Lower leg skin (tissue), 3 donors: ENCODE measurements at regions not wholly inside any gene's neighbourhood (a gene's known extent, or its start where the extent isn't known, plus 50 kb on each side); places are given as distances from the start of the nearest gene placed in this dataset.

ENCODE experiments used
- POLR2A ChIP-seq, 2 donors: fragments of 450-650 bp; IDR thresholded peaks; one replicate each; pipeline ENCODE4 v1.6.1; 2016 to 2017; ENCODE audit warnings: antibody characterized with exemption in 2 of 2, mild to moderate bottlenecking in 1 of 2, moderate library complexity in 1 of 2
- TF ChIP-seq, protein P1 (sequence below), 3 donors: fragments of 450-650 bp; IDR thresholded peaks; one replicate each; pipeline ENCODE4 v1.5.1; 2016; ENCODE audit warnings: antibody characterized with exemption in 3 of 3, mild to moderate bottlenecking in 3 of 3, moderate library complexity in 2 of 3

DNA sequence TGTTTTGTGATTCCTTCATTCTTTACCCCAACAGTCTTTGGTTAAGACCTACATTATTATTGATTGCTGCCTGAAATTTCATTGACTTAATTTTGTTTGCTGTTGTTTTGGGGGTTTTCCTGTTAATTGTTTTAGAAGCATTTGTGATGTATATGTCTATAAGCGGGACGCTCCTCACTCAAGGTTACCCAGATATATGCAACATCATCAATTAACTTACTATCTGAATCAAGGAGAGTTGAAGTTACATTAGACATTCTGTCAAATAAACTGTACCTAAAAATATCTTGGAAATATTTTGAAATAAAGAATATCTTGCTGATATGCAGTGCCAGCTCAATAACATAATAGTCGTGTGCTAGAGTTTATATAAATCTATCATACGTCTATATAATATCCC is 125.9 kb upstream of the CDH18 start:
- TF ChIP-seq, protein P1, sequence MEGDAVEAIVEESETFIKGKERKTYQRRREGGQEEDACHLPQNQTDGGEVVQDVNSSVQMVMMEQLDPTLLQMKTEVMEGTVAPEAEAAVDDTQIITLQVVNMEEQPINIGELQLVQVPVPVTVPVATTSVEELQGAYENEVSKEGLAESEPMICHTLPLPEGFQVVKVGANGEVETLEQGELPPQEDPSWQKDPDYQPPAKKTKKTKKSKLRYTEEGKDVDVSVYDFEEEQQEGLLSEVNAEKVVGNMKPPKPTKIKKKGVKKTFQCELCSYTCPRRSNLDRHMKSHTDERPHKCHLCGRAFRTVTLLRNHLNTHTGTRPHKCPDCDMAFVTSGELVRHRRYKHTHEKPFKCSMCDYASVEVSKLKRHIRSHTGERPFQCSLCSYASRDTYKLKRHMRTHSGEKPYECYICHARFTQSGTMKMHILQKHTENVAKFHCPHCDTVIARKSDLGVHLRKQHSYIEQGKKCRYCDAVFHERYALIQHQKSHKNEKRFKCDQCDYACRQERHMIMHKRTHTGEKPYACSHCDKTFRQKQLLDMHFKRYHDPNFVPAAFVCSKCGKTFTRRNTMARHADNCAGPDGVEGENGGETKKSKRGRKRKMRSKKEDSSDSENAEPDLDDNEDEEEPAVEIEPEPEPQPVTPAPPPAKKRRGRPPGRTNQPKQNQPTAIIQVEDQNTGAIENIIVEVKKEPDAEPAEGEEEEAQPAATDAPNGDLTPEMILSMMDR (IDR thresholded peaks at IDR 0.05) = no peak
- TF ChIP-seq POLR2A (IDR thresholded peaks at IDR 0.05) = no peak
